GM19463 (cell line): ENCODE measurements at regions not wholly inside any gene's neighbourhood (a gene's known extent, or its start where the extent isn't known, plus 50 kb on each side); places are given as distances from the start of the nearest gene placed in this dataset.
"Not testable (repeated sequence)": the region's sequence is repeated elsewhere in the genome, so short reads cannot be mapped to it uniquely, and the experiment has no call there.

Experiments
- ATAC-seq: cut with Tn5 transposase; IDR thresholded peaks from one replicate; pipeline ENCODE4 v1.9.1; 2021; ENCODE audit warnings: mild to moderate bottlenecking, moderate library complexity; ENCODE audit not compliant: unreplicated experiment

- ATAC-seq, result no peak
These were observed 232.6 kb upstream of the C1orf174 start for GRCh38 chr1:4132352-4133296.

DNA sequence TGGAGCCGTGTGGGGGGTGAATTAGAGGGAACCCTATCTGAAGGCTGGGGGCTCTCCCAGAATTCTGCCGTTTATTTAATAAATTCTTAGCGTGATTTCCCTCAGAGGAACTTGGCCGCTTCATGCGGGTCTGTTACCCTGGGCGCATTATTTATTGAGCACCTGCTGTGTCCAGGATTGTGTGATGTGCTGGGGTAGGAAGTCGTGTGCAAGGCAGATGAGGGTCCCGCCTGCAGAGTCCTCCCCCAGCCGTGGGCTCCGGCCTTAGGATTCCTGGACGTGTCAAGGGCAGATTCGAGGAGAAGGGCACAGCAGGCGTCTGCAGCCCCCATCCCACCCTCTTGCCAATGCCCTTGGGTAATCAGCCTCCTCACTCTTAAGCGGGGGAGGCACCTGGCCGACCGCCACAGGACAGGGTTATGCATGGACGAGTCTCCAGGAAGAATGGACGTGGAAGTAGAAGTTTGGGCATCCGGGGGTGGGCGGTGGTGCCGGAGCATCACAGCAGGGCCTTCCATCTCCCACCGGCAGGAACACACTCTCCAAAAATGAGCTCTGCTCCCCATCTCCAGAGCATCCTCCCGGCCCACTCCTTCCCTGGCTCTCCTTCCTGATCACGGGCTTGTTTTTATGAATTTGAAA, 233.3 kb upstream of the C1orf174 start:
- ATAC-seq, result no peak

DNA sequence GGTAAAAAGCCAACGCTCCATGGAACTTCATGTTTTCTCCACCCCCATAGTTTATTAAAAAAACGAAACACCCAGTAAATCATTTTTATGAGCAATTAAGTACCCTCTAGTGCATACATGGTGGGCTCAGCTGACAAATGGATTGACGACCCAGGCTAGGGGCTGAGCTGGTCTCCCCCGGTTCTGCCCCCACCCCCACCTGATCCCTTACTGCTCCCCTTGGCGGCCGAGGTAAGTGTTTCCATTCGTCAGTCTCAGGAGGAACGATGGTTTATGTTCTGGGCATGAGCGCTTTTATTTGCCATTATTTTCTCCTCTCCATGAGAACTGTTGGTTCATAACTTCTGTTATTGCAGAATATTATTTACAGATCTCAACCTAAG, 233.9 kb upstream of the C1orf174 start:
- no peak for ATAC-seq

DNA sequence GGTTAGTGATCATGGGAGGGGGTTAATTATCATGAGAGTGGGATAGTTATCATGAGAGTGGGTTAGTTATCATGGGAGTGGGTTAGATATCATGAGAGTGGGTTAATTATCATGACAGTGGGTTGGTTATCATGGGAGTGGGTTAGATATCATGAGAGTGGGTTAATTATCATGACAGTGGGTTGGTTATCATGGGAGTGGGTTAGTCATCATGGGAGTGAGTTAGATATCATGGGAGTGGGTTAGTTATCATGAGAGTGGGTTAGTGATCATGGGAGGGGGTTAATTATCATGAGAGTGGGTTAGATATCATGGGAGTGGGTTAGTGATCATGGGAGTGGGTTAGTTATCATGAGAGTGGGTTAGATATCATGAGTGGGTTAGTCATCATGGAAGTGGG, 235.8 kb upstream of the C1orf174 start:
- not testable (repeated sequence) for ATAC-seq

DNA sequence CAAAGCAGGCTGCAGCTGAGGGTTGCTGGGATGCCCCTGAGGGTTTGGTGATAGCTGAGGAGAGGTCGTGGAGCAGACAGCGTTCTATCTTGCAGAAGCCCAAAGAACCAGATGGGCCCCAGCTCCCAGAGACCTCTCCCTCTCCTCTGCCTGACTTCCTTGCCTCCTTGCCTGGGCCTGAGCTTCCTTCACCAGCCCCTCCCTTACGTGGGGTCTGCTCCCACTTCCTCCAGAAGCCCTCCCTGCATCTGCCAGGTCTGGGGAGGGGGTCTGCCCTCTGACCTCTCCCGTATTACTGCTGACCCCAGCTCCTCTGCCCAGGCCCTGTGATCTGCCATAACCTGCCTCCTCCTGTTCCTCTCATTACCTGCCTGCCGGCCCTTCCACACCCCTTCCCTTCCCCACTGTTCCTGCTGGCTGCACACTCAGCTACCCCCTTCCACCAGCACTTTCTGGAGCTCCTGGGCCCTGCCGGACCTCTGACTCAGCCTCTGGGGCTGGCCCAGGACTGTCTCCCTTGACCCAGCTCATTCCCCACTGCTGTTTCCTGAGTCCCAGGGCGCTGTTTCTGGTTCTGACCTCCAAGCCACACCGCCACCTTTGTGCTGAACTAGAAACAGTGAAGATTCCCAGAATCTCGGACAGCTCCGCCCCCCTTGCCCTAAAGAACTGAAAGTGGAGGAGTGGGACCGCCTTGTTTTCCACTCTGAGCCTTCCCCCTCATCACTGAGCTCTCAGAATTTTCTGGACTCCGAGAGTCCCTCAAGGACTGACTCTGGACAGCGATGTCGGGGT, 237.7 kb upstream of the C1orf174 start:
- no peak for ATAC-seq

- no peak for ATAC-seq
These were observed 239.6 kb upstream of the C1orf174 start for GRCh38 chr1:4139646-4140045.

DNA sequence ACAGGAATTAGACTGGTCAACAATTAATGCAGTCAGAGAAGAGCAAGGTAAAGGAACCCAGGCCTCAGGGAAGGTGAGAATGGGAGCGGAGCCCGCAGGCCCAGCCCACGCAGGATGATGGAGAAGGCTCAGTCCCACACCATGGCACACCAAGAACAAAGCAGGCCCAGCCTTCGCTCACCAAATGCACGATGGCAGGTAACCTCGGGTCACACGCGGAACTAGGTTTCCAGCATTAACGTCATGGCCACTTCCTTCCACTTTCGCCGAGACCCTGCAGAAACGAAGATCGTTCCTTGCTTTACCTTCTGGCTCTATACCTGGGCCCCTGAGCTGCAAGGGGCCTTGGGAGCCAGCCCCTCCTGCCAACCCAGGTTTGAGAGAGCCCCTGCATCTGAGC, 240.2 kb upstream of the C1orf174 start:
- no peak for ATAC-seq

- no peak for ATAC-seq
These were observed 240.7 kb upstream of the C1orf174 start for GRCh38 chr1:4140821-4141220.

- no peak for ATAC-seq
These were observed 244.4 kb upstream of the C1orf174 start for GRCh38 chr1:4144349-4144971.

DNA sequence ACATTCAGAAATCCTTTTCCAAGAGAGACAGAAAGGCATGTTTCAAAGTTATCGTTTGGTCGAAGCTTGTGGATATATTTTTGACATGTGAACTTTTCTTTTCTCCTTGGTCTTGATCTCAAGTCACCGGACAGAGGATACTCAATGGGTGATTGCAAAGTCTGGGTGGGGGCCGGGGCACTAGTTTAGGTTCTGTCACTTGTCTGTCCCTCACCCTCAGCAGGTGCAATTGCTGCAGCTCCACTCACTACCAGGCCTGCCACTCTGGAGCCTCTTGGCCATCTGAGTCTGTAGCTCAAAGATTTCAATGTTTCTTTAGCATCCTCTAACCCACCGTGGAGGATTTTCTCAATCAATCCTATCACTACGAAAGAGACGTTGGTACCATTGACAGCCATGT, 246.0 kb upstream of the C1orf174 start:
- no peak for ATAC-seq

DNA sequence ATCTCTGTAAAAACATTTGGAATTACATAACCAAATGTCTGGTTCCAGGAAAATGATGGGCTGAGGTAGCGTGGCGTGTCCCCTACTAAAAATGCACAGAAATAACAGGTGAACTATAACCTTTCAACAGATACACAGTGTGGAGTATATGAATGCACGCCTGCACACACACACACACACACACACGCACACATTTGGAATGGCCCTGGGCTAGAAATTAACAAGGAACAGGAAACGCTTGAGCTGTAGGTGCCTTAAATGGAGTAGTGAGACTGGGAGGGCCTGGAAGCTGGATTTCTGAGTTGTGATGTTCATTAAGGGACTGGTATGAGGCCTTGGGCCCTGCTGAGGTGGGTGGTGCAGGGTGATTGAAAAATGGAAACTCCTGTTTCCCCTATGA, 246.5 kb upstream of the C1orf174 start:
- no peak for ATAC-seq

DNA sequence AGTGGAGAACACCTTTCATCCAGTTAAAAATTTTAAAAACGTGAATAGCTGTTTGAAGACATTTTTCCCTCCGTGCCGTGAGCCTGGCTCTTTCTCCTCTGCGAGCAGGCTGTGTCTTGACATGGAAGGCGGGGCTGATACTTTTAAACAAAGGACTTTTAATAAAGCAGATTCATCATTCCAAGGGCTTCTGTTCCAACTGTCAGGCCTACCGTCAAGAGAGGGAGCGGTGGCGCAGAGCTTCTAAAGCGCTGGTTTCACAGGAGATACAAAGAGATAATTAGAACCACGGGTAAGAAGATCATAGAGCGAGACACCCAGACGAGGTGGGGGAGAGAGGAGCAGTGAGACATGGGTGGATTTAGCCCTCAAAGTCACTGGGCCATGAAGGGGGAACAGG, 247.4 kb upstream of the C1orf174 start:
- ATAC-seq, result no peak

DNA sequence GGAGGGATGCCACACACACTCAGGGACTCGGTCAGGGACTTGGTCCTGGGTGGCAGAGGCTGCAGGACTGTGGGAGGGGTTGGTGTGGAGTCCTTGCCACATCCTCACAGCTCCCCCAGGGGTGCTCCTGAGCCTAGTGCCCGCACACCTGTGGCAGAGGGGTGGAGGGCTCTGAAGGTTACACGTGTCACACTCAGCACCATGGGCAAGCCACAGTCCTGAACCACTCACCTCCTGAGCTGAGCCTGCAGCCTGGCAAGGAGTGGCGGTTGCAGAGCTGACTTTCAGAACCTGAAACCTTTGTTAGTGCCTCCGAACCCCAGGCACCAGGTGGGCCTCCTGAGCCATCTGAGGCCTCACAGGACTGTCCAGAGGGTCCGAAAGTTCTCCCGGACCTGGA, 249.2 kb upstream of the C1orf174 start:
- ATAC-seq, result no peak

GRCh38 chr1:4149831-4150230, 249.8 kb upstream of the C1orf174 start:
- ATAC-seq, result no peak

DNA sequence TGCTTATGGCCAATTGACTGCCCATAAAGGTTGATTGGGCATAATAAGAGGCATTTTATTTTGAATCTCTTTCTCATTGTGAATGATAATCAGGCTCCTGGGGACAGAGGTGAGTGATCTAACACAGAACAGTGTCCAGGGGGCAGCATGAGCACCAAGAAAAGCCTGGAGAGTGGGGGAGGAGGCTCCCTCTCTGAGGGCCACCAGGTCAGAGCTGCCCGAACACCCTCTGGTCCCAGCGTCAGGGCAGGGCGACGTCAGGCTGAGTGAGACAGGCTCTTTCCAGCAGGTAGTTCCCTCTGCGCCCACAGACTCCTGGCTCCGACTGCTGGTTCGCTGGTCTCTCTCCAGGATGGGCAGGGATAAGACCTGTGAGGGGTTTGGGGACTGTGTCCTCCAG, 250.2 kb upstream of the C1orf174 start:
- ATAC-seq, result no peak

- ATAC-seq, result no peak
These were observed 252.2 kb upstream of the C1orf174 start for GRCh38 chr1:4152266-4152665.

GRCh38 chr1:4153571-4153970, 253.5 kb upstream of the C1orf174 start:
- ATAC-seq, result no peak

DNA sequence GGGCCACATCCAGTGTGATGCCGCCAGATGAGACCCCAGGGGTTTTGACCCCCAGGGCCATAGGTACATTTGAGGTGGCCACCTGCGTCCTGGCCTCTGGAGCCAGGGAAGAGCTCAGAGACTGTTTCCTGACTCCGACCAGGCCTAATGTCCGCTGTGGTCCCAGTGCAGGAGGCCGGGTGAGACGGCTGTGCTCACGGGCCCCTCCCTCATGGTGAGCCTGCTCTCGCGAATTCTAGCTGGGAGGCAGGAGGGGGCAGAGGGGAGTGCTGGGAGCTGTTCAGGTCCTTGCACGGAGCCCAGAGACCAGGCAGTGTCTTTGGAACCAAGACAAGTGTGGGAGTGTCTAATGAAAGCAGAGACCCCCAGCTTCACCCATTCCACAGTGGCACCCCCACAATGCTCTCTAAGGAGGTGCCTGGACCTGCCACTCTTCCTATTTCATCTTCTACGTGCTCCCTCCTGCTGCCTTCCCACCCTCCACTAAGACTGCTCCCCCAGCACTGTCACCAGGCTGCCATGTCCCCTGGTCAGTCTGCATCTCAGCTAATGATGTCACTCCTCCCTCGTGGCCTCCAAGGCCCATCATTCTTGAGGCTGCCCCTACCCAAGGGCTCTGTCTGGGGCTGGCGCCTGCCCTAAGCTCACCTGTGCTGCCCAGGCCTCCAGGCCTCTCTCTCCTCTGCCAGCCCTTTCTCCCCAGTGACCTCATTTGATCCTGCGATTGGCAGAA, 256.3 kb upstream of the C1orf174 start:
- no peak for ATAC-seq

GRCh38 chr1:4160181-4160580, 260.1 kb upstream of the C1orf174 start:
- no peak for ATAC-seq

- ATAC-seq, result no peak
These were observed 261.4 kb upstream of the C1orf174 start for GRCh38 chr1:4161366-4162006.
